ENCODE measurements at regions not wholly inside any gene's neighbourhood (a gene's known extent, or its start where the extent isn't known, plus 50 kb on each side); places are given as distances from the start of the nearest gene placed in this dataset.
"Not testable (repeated sequence)": the region's sequence is repeated elsewhere in the genome, so short reads cannot be mapped to it uniquely, and the experiment has no call there.

DNA sequence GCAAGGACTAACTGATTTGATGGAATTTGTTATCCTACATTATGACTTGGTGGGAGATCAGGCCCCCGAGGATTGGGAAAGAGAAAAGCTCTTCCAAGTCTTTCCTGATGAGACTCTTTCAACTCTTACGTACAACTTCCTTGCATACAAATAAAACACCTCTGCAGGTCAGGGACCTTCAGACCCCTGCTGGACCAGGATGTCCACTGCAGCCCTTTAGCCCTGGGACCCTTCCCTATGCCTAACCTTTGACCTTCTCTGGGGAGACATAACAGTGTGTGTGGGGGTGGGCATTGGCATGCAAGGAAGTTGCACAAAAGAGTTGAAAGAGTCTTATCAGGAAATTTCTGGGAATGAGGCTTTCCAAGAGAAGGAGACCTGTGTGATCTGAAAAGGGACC lies 859.4 kb downstream of the TYW1 start:
- DNase-seq: no peak

DNA sequence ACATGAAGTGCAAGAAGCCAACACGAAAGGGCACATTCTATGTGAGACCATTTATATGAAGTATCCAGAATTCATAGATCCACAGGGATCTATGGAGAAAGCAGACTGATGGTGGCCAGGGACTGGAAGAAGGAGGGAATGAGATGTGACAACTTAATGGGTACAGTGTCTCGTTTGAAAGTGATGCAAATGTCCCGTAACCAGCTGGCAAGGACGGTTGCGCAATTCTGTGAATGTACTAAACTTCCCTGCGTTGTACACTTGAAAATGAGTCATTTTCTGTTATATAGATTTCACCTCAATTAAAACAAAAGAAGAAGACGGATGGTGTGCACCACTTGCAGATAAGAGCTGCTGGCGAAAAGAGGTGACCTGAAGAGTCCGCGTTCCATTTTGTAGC lies 861.1 kb downstream of the TYW1 start:
- DNase-seq: no peak

DNA sequence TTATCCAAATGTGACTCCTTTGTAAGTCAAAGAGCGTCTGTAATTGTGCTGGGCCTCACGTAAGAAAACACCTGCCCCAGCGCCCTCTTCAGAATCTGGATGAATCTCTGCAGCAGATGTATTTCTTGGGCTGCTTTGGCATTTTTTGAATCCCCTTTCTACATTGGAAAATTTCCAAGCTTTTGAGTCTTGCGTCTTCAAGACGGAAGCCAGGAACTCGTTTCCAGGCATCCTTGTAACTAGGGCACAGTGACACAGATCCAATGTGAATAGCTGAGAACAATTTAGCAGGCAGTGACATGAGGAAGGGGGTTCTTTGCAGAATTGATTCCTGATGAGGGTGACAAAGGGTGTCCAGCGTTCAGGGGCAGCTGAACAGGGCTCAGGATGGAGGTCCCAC lies 862.3 kb downstream of the TYW1 start:
- DNase-seq: no peak

DNA sequence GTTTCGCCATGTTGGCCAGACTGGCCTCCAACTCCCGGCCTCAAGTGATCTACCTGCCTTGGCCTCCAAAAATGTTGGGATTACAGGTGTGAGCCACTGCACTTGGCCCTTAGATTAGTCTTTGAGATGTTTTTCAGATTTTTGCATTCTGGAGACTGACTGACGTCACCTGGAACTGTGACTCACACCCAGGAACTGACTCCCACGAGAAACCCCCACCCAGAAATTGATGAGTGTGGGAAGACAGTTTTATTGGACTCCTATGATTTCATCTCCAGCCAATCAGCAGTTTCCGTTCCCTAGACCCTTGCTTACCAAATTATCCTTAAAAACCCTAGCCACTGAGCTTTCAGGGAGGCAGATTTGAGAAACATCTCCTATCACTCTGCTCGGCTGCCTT lies 867.3 kb downstream of the TYW1 start:
- DNase-seq: no peak

DNA sequence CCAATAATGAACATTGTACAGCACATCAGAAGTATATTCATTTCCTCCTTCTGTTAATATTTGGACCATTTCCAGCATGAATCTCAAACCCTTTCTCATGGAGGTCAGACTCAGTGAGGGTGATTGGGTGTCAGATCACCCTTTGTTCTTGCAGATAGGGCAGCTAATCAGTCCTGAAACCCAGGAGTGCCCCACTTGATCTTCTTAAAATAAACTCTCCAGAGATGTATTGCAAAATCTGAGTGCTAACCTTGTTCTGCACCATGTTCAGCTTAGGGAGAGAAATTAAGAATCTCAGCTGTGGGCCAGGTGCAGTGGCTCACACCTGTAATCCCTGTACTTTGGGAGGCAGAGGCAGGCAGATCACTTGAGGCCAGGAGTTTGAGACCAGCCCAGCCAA lies 869.4 kb downstream of the TYW1 start:
- DNase-seq: no peak

DNA sequence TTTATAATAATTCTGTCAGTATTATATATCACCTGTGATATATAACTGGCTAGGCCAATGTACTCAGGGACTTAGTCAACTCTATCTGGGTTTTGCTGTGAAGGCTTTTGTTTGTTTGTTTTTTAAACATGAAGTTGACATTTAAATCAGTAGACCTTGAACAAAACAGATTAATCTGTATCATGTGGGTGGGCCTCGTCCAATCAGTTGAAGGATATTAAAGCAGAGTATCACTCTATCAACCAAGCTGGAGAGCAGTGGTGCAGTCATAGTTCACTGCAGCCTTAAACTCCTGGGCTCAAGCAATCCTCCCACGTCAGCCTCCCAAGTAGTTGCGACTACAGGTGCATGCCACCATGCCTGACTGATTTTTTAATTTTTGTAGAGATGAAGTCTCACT lies 870.2 kb downstream of the TYW1 start:
- DNase-seq: no peak

DNA sequence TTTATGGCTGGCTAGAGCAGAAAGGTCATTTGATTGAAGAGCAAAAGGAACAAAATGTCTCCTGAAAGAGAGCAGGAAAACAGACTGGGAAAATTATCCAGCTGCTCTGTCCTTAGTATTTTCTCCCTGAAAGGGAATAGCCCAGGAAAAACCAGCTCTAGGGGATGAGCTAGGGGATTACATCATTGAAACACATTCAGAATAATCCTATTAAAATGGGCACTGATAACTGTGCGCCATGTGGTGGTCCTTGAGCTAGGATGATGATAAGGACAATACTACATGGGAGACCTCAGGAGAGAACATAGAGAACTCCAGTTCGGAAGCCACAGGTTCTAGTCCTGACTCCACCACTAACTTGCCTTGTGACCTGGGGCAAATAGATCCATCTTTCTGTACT lies 873.8 kb downstream of the TYW1 start:
- DNase-seq: no peak

DNA sequence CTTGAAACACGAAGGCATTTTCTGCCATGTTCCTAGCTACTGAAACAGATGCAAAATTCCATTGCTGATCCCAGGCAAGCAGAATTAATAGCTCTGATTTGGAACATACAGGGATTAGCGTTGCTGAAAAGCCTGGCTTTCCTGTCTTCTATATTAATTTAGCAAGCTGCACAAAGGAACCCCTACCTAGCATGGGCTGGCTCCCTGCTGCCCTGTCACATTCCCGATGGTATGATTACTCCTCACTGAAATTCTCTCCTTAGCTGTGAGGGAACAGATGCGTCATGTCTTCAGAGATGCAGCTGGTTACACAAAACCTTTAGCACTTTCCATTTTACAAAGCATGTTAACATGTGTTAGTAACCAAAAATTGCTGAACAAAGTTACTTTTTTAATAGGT lies 878.9 kb downstream of the TYW1 start:
- no peak for DNase-seq

- DNase-seq: no peak
These were observed 882.2 kb downstream of the TYW1 start for GRCh38 chr7:67878808-67879207.

DNA sequence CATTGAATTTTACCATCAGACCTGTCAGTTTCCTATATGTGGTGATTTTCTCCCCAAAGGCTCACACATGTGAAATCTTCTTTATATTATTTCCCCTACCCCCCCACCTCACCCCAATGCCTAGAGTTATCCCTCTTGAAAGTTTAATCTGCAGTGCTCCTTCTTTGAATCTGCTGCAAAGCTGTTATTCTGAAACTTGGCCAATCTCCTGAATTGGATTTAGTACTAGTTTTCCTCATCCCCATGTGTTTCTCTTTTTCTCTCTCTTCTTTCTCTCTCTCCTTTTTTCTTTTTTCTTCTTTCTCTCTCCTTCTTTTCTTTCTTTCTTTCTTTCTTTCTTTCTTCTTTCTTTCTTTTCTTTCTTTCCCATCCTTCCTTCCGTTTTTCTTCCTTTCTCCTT lies 886.2 kb downstream of the TYW1 start:
- DNase-seq: no peak

GRCh38 chr7:67890316-67890715 lies 893.7 kb downstream of the TYW1 start:
- no peak for DNase-seq

- DNase-seq: no peak
These were observed 898.1 kb downstream of the TYW1 start for GRCh38 chr7:67894746-67895145.

DNA sequence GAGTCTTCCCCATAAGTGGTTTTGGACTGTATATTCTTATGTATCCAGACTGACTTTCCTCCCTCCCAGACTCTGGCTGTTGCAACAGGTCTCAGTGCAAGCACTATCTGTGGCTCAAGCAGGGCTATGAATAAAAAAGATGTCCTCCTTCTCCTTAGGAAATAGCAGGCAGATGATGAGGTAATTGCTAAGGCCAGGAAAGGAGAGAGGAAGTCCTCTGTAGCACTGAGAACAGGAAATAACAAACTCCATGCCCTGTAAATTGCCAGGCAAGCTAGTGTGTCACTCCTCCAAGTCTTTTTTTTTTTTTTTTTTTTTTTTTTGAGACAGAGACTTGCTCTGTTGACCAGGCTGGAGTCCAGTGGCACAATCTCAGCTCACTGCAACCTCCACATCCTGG lies 900.1 kb downstream of the TYW1 start:
- DNase-seq: no peak

DNA sequence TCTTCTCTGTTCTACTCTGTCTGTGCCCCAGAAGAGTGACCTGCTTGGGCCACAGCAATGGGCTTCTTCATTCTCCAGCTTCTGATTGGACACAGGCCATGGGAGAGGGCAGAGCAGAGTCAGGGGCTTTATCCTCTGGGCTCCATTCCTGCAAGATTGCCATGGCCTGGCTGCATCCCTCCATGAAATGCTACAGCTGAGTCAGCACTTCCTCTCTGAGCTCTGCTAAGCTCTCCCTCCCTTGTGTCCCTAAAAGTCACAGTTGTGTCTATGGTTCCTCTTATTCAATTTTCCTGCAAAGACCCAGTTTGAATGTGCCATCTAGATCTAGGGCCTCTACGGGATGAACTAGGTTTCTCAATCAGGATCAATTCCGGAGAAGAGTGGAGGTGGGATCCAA lies 903.8 kb downstream of the TYW1 start:
- no peak for DNase-seq

- DNase-seq: no peak
These were observed 905.3 kb downstream of the TYW1 start for GRCh38 chr7:67901808-67902480.

GRCh38 chr7:67907792-67908191 lies 911.2 kb downstream of the TYW1 start:
- DNase-seq: no peak

GRCh38 chr7:67912437-67912836 lies 915.8 kb downstream of the TYW1 start:
- DNase-seq: no peak

- peak; percentile 75 for DNase-seq
These were observed 917.0 kb downstream of the TYW1 start for GRCh38 chr7:67913604-67914003.

DNA sequence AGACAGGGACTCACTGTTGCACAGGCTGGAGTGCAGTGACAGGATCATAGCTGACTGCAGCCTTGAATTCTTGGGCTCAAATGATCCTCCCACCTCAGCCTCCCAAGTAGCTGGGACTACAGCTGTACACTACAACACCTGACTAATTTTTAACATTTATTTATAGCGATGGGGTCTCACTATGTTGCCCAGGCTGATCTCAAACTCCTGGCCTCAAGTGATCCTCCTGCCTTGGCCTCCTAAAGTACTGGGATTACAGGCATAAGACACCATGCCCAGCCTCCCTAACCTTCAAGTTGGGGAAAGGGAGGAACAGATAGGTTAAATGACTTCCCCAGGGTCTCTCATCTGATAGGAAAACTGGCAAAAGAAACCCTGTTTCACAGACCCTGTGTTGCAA lies 919.5 kb downstream of the TYW1 start:
- DNase-seq: not testable (repeated sequence)

DNA sequence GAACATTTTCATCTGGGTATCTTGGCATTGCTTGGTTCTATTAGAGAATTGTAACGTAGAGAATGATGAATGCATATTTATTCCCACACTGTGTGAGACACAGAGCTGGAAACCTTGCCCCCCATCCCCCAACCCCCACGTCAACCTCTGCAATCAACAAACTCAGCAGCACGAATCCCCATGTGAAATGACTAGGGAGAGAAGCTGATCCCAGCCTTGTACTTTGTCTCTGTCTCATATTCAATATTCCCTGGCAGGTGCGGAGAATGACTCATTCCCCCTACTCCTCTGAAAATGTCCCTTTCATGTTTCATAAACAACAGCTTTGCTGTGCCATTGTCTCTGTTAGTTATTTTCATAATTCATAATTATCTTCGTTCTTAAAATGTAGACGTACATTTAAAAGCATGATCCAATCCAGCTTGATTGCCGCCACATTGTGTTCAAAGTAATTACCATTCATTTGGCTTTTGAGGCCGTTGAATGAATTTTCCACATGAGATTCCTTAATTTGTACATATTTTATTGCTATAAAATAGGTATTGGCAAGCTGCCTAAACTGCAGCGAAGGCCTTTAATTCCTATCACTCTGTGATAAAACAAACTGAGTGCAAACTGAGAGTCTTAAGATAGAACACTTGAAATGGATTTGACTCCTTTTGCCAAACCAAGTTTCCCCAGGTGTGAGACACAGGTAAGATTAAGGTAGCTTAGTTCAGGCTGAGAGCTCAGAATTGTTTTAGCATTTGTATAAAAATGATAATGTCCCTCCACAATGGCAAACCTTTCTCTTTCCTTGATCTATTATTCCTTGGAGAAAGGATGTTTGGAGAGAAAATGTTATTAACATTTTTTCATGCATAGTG lies 920.2 kb downstream of the TYW1 start:
- no peak for DNase-seq

GRCh38 chr7:67917437-67917755 lies 920.8 kb downstream of the TYW1 start:
- no peak for DNase-seq

- no peak for DNase-seq
These were observed 921.5 kb downstream of the TYW1 start for GRCh38 chr7:67918158-67918557.

GRCh38 chr7:67923286-67923685 lies 926.7 kb downstream of the TYW1 start:
- no peak for DNase-seq

DNA sequence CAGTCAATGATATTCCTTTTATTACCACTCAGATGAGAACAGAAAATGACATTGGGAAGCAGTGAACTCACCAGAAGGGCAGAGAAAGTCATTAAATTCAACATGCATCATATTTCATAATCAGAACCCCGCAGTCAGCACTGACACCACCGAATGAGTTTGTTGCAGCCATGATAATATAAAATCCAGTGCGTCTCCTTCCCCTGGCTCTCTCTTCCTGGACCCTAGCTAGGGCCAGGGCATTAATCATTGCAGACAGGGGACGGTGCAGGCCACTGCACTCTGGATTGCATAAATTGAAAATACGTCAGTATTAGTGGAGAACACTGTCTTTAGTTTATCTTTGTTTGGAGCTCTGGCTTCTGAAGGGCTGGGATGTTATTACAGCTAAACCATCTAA lies 931.5 kb downstream of the TYW1 start:
- no peak for DNase-seq

DNA sequence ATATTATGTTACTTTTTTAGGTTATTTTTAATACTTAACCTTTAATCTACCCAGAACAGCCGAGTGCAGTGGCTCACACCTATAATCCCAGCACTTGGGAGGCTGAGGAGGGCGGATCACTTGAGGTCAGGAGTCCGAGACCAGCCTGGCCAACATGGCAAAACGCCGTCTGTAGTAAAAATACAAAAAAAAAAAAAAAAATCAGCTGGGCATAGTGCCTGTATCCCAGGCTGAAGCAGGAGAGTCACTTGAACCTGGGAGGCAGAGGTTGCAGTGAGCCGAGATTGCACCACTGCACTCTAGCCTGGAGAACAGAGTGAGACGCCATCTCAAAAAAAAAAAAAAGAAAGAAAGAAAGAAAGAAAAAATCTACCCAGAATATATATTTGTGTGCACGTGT lies 939.8 kb downstream of the TYW1 start:
- DNase-seq: not testable (repeated sequence)

All from islet precursor cell (in vitro differentiated cells).